HL-60 (cell line): ENCODE measurements at regions not wholly inside any gene's neighbourhood (a gene's known extent, or its start where the extent isn't known, plus 50 kb on each side); places are given as distances from the start of the nearest gene placed in this dataset.

Experiments
- CTCF ChIP-seq: IDR thresholded peaks from one replicate; pipeline ENCODE4 v1.5.1; 2011; ENCODE audit warnings: low read length, control low read depth, inconsistent platforms; ENCODE audit not compliant: insufficient read depth
- GABPA ChIP-seq: IDR thresholded peaks from 2 replicates; pipeline ENCODE4 v1.6.1; 2012; ENCODE audit warnings: low read depth
- POLR2AphosphoS5 ChIP-seq: IDR thresholded peaks from 2 replicates; pipeline ENCODE4 v1.6.1; 2012; ENCODE audit warnings: low read depth
- REST ChIP-seq: IDR thresholded peaks from 2 replicates; pipeline ENCODE4 v1.6.1; 2012; ENCODE audit warnings: low read depth; ENCODE audit not compliant: insufficient replicate concordance
- SPI1 ChIP-seq: IDR thresholded peaks from 2 replicates; pipeline ENCODE4 v1.6.1; 2012; ENCODE audit warnings: low read depth, mild to moderate bottlenecking, borderline replicate concordance

DNA sequence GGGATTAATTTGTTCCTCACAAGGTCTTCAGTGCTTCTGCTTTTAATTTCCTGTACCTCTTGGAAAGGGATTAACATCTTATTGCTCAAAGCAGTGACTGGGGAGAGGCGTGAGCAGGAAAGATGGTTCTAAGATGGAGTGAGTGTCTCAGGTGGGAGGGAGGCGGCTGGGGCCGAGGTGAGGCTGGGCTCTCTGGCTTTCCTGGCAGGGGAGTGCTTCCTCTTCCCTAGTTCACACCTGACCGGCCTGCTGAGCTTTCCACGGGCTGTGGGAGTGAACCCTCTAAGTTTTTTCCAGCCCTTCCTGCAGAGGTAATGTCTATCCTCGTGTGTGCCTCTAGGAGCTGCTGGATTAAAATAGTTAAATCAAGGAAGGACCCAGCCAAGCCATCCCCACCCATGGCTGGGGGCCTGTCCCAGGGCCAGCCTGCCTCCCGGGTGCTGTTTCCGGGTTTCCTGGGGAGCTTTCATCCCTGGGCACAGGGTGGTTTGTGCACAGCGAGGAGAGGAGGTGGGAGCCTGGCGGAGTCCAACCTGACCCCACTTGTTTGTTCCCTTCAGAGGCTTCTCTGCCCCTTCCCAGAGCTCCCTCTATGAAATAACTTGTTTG is 179.1 kb downstream of the TFAP2C start:
- no peak for TF ChIP-seq REST
- no peak for TF ChIP-seq CTCF
- no peak for TF ChIP-seq SPI1
- no peak for TF ChIP-seq POLR2AphosphoS5
- no peak for TF ChIP-seq GABPA
